ENCODE measurements at regions not wholly inside any gene's neighbourhood (a gene's known extent, or its start where the extent isn't known, plus 50 kb on each side); places are given as distances from the start of the nearest gene placed in this dataset.
"Not testable (repeated sequence)": the region's sequence is repeated elsewhere in the genome, so short reads cannot be mapped to it uniquely, and the experiment has no call there.

DNA sequence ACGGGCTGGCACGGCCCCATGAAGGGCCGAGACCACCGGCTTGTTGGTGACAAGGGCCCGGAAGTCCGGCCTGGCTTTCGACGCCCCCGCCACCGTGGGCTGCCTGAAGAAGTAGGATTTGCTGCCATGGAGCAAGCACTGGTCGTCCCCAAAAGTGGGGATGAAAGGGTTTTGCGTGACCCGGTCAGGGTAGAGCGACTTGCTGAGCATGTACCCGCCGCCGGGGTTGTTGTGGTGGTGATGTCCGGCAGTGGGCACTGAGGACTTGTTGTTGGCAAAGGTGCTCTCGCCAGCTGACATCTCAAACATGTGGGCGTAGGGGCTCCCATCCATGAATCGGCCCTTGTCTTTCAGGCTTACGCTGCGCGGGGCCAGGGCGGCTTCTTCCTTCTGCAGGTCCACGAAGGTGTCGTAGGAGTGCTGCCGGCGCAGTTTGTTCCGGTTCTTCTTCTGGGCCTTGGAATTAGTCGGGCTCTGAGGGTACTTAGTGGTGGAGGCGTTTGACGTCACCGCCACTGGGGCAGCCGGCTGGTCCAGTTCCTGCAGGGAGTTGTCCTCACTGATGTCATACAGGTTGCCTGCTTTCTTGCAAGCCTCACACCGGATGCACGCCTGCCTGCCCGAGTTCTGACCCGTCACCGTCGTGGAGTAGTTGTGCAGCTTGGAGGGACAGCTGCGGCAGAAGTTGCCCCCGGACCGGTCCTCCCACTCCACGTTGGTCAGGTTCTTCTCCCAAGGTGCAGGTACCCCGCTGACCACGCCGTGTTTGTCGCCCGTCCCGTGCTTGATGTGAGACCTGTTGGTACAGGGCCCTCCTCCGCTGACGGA, 366.6 kb downstream of the EMP1 start:
- DNase-seq: no peak

DNA sequence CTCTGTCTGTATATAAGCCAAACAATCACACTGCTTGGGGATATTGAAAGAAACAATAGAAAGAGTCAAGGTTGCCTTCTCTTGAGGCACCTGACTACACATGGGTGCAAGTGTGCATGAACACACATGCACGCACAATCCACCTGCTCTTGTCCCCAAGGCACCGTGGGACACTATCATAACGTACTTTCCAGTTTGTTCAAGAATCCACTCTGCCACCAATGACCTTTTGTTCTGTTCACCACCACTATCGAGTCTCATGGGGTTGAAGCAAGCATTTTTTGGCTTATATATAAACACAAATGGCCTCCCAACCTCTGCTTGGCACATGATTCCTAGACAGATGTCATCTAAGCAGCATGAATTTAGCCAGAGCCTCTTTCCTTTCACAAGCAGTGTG, 365.4 kb downstream of the EMP1 start:
- DNase-seq: no peak

DNA sequence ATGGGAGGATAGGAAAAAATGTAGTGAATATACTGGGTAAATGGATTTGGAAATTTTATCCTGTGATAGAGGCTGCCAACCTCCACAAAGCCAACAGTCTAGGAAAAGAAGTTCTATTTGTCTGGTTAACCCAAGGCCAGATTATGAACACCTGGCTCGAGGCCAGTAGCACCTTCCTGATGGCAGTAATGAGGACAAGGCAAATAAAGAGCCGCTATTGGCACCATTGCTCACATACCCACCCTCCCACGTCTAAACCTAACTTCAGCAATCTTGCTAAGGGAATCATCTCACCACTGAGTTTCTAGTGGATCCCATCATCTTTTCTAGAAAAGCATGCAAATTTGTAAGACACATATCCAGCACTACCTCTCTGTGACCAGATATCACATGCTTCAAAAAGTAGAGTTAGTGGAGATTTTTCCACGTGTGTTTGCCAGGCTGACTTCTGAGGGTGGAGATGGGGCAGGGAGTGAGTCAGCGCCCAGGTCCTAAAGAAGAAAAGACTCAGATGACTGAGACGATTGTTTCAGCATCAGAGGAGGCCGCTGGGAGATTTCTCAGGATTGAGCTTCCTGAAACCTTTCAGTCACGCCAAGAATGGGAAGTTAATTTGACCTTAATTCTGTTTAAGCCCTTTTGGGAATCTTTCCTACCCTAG, 362.9 kb downstream of the EMP1 start:
- no peak for DNase-seq

DNA sequence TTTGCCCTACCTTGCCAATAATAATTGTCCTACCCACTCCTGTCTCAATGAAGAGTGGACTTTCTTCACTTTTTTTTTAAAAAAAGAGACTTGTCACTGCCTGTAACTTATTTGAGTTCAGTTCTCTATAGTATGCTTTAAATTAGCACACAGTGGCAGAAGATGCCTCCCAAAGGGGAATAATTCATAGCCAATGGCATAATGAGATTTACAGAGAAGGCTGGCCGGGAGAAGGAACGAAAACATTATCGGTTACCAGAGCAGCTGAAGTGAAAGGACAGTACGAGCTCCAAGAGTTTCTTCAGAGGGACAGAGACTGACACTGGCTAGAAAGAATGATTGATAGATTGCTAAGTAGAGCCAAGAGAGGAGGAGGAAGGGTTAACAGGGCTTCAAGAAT, 356.3 kb downstream of the EMP1 start:
- no peak for DNase-seq

DNA sequence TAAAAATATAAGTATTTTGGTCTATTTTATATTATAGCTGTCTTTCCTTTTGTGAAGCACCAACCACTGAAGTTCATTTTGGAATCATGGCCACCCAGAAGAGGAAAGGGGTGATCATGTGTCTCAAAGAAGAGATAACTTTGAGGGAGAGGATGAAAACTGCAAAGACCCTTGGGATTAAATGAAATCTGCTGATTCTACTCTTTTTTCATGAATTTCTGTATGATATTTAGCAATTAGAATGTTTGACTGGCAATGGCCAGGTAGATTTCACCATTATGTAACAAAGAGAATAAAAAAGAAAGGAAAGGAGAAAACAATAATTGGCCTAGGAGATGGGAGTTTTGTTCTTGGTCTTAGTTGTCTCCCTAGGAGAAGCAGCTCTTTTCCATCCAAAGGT, 350.8 kb downstream of the EMP1 start:
- no peak for DNase-seq

DNA sequence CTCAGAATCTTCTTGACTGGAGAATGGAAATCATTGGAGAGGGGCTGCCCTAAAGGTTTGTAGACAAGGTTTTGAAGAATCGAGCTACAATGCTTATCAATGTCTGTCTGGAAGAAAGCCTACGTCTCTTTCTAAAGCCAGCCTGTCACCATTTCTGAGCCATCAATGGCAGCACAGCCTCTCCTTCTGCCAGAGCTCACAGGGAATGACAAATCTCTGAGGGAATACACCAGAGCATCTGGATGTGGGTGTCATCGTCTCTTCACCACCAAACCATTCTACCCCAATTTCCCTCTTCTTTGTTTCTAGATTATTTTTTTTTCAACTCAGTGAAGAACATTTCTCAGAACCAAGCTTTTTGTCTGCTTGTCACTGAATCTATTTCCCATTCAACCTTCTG, 349.7 kb downstream of the EMP1 start:
- DNase-seq: no peak

DNA sequence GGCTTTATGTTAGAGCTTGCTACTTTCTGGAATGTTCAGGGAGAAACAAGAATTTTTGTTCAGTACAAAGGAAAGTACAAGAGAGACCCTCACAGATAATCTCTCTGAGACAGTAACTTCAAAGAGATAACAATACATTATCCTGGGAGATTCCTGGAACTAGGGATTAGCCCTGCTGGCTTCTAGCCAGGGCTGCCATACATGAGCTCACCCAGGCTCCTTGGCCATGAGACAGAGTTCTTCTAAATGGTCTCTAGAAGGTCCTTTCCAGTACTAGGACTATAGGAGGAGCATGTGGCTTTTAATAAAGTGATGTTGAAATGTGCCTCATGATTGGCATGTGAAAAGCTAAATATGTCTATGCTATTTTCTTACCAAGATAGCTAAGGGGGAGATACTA, 342.5 kb downstream of the EMP1 start:
- DNase-seq: no peak

DNA sequence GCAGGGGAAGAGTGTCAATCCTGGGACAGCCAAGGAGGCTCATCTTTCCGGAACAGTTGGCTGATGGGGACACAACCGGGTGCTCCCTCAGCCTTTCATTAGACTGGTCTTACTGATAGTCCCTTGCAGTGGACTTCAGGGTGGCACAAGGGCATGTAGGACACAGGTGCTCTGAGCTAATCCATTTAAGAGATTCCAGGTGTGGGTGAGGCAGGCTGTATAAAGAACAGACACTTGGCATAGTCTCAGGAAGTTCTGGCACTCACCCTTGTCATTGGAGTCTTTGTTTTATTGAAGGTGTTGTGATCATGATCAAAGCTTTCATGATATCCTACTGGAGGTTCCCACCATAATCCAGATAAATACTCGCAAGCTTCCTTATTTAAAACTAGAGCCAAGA, 341.6 kb downstream of the EMP1 start:
- no peak for DNase-seq

DNA sequence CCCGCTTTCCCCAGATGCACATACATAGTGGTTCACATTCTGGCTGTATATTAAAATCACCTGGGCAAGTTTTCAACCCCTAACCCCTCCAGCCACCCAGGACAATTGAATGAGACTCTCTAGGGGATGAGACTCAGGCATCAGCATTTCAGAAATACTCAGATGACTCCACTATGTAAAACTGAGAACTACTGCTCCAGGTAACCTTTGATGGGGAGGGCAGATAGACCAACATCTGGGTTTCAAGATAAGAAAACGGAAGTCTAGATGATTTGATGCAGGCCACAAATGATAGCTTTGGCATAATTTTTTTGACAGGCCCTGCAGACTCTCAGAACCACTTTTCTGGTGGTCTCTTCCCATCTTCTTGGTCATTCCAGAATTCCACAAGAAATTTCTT, 341.1 kb downstream of the EMP1 start:
- no peak for DNase-seq

DNA sequence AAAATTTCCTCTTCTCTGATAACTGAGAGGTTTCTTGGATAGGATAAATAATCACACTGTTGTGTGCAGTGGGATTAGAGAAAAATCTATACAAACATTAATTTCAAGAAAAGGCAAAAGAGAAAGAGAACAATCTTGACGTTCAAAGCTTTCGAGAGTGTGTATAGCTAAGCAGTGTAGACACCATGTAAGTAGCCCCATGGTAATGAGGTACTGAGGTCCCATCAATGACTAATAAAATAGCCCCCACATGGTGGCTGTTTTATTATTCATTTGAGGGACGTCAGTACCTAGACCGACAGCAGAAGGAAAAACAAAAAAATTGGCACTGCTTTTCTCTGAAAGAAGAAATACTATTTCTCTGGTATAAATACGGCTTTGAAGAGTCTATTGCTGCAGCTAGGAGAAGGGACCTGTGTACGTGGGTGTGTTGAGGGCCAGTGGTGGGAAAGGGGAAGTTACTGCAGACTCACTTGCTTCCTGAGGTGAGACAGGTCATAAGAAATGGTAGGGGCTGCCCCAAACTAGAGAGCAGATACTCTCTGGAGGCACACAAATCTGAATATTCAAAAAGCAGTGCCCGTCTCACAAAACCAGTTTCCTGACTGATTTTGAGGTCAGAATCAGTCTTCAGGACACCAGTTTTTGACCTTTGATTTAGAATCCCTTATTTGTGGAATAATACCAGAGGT, 339.8 kb downstream of the EMP1 start:
- no peak for DNase-seq

DNA sequence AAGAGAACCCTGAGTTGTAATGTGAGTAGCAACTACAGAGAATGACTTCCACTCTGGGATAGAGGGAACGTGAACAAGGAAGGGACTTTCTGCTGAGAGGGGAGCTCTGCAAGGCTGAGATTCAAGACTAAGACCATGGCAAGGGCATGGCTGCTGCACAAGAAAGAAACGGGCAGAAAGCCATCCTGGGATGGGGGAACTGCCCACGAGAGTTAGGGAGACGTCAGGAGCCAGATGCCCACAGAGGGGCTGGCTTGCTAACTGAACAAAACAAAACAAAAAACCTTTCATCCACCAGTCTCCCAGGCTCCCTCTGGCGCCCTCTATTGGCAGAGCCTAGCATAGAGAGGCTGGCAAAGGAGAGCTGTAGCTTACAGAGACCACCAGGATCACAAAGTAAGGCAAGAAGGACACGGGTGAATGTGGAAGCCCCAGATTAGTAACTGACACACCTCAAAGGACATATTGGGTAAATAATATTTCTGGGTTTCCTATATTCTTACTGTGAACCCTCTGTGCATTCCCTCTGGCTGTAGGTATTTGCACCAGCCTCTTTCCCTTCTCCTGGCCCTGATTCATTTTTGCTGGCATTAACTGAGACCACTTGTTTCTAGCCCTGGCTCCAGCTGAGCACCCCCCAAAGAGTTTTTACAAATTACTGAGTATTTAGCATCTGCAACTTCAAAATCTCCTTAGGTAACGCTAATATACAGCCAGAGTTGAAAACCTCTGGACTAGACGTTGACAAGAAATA, 338.3 kb downstream of the EMP1 start:
- DNase-seq: peak; percentile 47 to 81 (median 58)

DNA sequence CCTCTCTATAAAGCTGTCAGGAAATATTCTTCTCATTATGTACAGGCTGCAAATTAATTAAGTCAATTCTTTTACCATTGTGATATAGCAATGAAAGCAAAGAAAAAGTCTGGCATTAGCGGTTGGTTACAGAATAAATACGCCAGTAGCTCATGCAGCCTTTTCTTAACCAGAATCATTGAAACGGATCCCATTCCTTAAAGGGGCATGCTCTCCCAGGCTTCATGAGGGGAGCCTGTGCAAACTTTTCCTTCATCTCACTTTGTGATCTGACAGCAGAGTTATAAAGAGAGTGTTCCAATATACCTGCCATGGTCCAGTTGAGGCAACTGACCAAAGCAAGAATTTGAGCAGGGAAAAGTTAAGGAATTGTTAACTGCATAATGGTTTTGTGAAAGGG, 337.7 kb downstream of the EMP1 start:
- no peak for DNase-seq

DNA sequence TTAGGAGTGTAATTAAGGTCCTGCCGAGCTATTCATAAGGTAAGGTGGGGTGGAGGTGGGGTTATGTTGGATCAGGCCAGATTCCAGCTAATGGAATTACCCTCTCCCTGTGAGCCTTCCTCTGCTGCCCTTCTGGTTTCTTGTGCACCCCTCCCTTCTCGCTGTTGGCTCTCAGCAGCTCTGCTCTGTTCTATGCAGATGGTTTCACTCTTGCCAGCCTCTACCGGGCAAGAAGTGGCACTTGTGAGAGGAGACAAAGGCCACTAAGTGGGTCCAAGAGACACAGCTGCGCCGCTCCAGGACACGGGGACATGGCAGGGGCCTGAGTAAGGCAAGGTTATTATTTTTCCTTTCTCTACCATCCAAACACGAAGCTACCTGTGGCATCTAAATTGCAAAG, 334.4 kb downstream of the EMP1 start:
- no peak for DNase-seq

DNA sequence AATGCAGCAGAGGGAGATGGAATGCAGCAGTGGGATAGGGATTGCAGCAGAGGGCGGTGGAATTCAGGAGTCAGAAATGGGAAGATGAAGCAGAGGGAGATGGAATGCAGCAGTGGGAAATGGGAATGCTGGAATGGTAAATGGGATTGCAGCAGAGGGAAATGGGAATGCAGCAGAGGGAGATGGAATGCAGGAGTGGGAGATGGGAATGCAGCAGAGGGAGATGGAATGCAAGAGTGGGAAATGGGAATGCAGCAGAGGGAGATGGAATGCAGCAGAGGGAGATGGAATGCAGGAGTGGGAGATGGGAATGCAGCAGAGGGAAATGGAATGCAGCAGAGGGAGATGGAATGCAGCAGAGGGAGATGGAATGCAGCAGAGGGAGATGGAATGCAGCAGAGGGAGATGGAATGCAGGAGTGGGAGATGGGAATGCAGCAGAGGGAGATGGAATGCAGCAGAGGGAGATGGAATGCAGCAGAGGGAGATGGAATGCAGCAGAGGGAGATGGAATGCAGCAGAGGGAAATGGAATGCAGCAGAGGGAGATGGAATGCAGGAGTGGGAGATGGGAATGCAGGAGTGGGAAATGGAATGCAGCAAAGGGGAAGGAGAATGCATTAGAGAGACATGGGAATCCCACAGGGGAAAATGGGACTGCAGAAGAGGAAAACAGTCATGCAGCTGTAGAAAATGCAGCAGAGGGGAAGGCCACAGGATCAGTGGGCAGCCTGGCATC, 329.8 kb downstream of the EMP1 start:
- DNase-seq: not testable (repeated sequence)

DNA sequence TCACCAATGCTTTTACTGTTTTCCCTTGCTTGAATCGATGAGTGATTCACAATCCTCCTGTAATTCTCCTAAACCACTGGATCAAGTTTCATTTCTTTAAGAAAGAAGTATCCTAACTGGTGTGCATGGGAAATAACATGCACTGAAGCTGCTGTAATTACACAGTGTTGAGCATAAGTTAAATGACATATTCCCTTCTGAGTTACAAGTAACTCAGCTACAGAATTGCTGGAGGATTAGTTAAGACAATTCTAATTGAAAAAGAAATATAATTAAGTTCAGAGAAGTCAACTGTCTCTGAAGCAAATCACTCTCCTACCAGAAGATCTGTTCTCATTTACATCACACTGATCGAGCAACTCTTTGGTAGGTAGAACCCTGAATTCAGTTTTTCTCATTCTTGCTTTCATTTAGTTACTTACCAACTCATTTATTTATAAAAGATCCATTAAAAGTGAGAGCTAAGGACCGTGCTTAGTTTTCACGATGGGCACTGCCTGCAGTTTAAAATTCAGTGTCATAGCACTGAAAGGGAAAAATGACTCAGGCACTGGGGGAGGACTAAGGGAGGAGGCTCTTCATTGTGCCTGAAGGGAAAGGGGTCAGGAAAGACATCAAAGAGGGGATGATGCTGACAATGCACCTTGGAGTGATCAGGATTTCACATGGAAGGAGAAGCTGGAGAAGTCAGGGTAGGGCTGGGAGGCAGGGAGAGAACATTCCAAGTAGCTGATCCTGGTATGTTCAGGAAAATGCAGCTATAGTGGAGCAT, 327.2 kb downstream of the EMP1 start:
- no peak for DNase-seq

DNA sequence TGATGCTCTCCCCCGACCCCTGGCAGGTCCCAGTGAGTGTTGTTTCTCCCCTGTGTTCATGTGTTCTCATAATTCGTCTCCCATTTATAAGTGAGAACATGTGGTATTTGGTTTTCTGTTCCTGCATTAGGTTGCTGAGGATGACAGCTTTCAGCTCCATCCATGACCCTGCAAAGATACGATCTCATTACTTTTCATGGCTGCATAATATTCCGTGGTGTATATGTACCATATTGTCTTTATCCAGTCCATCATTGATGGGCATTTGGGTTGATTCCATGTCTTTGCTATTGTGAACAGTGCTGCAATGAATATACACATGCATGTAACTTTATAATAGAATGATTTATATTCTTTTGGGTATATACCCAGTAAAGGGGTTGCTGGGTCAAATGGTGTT, 321.5 kb downstream of the EMP1 start:
- DNase-seq: not testable (repeated sequence)

DNA sequence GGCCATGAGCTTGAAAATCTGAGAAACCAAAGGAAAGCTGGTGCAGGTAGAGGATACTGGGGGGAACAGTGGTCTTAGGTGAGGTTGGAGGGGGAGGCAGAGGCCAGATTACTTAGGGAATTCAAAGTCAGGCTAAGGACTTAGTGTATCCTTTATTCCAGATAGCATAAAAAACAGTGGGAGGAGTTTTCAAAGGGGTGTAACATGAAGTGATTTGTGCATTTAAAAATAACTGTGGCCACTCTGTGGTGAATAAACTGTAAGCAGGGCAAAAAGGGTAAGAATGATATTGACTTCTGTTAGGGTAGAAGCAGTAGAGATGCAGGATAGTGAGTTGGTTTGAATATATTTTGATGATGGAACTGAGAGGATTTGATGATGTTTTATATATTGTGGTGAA, 313.2 kb downstream of the EMP1 start:
- DNase-seq: no peak

DNA sequence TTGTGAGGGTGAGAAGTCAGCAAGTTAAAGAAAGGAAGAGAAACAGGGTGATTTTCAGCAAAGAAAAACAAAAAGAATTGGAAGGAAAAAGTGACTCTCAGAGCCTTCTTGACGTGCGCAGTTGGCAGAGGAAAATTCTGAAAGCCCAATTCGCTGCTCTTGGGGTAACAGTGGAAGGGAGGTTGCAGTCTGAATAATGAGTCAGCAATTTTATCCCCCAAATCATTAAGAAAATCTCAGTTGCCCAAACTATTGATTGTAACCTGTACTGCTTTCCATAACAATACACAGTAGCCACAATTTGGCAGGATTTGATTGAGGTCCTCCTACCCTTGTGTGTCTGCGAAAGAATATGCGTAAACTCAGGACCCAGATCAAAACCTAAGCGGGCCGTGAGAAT, 309.1 kb downstream of the EMP1 start:
- no peak for DNase-seq

DNA sequence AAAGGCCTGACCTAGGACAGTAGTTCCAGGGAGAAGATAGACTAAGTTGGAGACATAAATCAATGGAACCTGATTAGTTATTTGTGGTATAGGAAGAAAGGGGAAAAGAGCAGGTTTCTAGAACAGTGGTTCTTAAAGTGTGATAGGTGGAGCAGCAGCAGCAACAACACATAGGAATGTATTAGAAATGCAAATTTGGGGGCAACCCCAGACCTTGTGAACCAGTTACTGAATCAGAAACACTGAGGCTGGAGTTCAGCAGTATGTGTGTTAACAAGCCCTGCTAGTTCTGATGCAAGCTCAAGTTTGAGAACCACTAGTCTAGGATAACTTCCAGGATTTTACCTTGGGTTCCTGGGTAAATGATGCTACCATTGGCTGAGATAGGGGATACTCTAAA, 308.7 kb downstream of the EMP1 start:
- no peak for DNase-seq

DNA sequence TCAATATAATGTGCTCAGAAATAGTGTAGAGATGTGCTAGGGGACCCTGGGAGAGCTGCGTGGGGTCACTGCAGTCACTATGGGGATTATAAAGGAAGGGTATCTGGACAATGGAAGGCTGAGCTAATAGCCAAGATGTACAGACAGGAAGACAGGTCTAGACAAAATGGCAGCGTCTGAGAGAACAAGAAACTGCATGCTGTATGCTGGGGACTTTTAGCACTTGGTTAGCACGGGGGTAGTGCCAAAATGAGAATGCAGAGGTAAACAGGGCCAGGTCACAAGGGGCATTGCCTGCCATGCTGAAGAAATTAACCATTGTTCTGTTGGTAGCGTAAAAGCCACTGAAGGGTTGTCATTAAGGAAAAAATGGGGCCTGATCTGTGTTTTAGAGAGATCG, 308.2 kb downstream of the EMP1 start:
- DNase-seq: no peak

DNA sequence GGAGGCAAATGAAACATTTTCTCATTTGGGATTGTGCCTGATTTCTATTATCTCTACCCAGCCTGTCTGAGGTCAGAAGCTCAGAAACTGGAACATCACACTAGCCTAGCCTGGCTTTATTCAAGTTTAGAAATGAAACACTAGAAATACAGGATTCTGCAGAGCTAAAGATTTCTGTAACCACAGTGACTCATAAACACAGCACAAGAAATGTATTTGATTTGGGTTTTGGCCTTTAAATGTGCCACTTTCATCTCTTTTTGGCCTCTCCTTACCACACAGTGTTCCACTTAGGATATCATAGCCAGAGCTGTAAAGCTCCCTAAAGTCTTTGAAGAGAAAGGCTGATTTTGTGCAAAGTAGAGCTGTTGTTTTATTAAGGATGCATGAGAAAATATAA, 307.5 kb downstream of the EMP1 start:
- peak in 1 of 3 donors; percentile 20 for DNase-seq

All from muscle of back (tissue), 3 donors.